HG02642 (cell line): ENCODE measurements at regions not wholly inside any gene's neighbourhood (a gene's known extent, or its start where the extent isn't known, plus 50 kb on each side); places are given as distances from the start of the nearest gene placed in this dataset.
"Not testable (repeated sequence)": the region's sequence is repeated elsewhere in the genome, so short reads cannot be mapped to it uniquely, and the experiment has no call there.

Source experiments
- ATAC-seq: cut with Tn5 transposase; IDR thresholded peaks from one replicate; pipeline ENCODE4 v1.9.1; 2021; ENCODE audit warnings: mild to moderate bottlenecking; ENCODE audit not compliant: unreplicated experiment, poor library complexity

DNA sequence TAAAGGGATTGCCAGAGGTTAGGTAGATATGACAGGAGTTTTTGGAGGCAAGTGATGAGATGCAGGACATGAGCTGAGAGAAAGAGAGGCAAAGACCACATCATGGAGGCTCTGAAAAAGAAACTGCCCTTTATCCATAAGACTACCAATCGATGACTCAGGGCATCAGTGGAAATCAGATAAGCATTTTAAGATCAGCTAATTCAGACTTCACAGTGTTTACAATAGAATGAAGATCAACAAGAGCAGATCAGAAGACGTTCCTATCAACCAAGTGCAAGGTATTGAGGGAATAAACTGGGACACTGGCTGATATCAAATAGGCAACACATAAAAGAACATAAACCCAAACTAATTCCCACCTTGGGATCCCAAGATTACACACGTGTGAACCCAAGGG, 227.2 kb downstream of the SLCO4C1 start:
- ATAC-seq = no peak

- ATAC-seq = no peak
Observed at GRCh38 chr5:102049517-102049916, 246.6 kb downstream of the SLCO4C1 start.

- ATAC-seq = no peak
Observed at GRCh38 chr5:102048940-102049339, 247.1 kb downstream of the SLCO4C1 start.

- ATAC-seq = not testable (repeated sequence)
Observed at GRCh38 chr5:102047073-102047472, 249.0 kb downstream of the SLCO4C1 start.

- ATAC-seq = no peak
Observed at GRCh38 chr5:102040326-102040725, 255.8 kb downstream of the SLCO4C1 start.

DNA sequence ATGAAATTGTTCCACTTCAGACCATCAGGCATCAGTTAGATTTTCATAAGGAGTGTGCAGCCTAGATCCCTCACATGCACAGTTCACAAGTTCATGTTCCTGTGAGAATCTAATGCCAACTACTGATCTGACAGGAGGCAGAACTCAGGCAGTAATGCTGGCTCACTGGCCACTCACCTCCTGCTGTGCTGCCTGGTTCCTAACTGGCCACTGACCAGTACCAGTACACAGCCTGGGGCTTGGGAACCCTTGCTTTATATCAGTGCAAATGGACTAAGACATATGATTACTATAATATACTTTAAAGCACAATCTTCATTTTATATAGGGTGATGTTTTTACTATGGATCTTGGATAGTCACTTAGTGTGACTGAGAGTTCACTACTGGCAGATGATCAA, 259.2 kb downstream of the SLCO4C1 start:
- ATAC-seq = no peak

GRCh38 chr5:102031711-102032110, 264.4 kb downstream of the SLCO4C1 start:
- no peak for ATAC-seq

DNA sequence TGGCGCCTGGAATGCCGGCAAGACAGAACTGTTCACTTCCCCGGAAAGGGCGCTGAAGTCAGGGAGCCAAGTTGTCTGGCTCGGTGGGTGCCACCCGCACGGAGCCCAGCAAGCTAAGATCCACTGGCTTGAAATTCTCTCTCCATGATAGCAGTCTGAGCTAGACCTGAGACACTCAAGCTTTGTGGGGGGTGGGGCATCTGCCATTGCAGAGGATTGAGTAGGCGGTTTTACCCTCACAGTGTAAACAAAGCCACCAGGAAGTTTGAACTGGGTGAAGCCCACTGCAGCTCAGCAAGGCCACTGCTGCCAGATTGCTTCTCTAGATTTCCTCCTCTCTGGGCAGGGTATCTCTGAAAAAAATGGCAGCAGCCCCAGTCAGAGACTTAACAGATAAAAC, 277.4 kb downstream of the SLCO4C1 start:
- ATAC-seq = no peak

- no peak for ATAC-seq
Observed at GRCh38 chr5:102018279-102018678, 277.8 kb downstream of the SLCO4C1 start.

GRCh38 chr5:102014371-102014770, 281.7 kb downstream of the SLCO4C1 start:
- no peak for ATAC-seq

GRCh38 chr5:102010644-102011043, 285.4 kb downstream of the SLCO4C1 start:
- no peak for ATAC-seq

DNA sequence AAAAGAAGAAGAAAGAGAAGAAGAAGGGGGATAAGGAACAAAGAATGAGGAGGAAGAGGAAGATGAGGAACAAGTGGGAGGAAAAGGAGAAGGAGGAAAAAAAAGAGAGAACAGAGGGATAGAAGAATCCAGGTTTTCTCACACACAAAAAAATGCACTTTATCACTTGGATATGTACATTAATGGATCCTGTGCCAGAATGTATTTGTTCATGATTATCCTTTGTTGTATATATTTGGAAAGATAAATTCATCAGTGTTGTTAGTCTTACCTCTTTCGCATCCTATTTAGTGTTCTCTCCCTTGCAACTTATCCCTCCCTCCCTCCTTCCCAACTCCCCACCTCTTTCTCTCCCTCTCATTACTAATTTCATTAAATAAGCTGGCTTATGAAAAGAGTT, 298.8 kb downstream of the SLCO4C1 start:
- ATAC-seq = no peak

GRCh38 chr5:101995585-101995984, 300.5 kb downstream of the SLCO4C1 start:
- no peak for ATAC-seq

DNA sequence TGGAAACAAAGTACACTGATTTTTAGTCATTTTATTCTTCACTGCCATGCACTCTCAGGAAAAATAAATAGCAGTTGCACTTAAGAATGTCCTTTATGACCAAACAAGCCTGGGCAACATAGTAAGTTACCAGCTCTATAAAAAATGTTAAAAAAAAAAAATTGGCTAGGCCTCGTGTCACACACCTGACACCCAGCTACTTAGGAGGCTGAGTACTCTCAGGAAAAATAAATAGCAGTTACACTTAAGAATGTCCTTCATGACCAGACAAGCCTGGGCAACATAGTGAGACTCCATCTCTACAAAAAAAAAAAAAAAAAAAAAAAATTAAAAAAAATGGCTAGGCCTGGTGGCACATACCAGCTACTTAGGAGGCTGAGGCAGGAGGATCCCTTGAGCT, 304.6 kb downstream of the SLCO4C1 start:
- ATAC-seq = no peak

- ATAC-seq = no peak
Observed at GRCh38 chr5:101989659-101990058, 306.4 kb downstream of the SLCO4C1 start.

DNA sequence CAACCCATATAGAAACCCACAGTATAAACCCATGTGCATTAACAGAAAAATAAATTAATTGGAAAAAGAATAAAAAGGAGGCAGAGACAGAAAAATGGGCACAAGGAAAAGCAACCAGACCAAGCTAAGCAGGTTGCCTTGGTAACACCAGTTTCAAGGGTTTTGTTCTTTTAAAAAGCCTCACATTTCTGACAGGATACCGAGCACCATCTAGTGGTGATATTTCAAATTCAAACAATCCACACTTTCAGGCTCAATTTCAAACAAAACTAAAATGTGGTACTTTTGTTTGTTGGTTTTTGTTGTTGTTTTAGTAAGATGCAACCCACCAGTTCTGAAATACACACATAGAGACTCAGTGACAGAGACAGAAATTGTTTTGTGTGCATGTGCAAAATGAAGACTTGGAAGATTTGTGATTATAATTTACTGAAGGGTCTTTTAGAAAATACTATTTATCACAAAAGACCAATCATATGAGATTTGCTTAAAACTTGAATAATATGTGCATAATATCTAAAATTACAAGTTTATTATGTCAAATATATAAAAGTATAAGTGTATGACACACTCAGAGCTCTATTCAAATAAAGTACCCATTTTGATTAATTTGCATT, 318.2 kb downstream of the SLCO4C1 start:
- ATAC-seq = peak; percentile 94

GRCh38 chr5:101976933-101977332, 319.2 kb downstream of the SLCO4C1 start:
- no peak for ATAC-seq

- no peak for ATAC-seq
Observed at GRCh38 chr5:101969742-101970141, 326.3 kb downstream of the SLCO4C1 start.

DNA sequence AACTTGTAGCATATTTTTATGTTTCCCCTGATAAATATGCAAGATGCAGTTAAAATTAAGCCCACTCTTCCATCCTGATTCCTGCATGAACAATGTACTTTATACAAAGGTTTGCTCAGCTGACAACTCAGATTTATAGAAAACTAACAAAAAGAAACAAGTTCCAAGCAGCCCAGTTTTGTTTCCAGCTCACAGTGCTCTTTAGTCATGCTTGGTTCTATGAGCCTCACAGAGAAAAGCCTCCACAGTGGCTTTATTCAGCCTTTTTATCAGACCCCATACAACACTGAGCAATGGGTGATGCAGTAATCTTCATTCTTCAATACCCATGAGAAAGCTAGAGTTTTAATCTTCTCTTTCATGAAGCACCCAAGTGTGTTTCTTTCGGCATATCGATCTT, 329.6 kb downstream of the SLCO4C1 start:
- no peak for ATAC-seq

GRCh38 chr5:101955891-101956290, 340.2 kb downstream of the SLCO4C1 start:
- ATAC-seq = no peak

DNA sequence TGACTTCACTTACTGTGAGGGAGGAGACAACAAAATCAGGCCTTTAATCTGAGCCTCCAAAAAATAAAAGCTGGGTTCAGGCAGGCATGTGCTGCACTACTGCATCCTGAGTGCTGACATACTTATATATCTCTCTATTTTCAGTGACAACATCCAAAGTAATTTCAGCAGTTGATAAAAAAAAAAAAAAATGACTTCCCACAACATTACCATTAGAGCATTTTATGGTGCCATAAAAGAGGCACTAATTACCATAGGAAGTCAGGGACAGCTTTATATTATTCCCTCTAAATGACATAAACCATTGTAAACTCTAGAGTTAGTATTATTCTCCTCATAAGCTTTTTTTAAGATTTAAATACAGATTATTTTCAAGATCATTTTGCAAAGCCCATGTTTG, 346.1 kb downstream of the SLCO4C1 start:
- no peak for ATAC-seq

DNA sequence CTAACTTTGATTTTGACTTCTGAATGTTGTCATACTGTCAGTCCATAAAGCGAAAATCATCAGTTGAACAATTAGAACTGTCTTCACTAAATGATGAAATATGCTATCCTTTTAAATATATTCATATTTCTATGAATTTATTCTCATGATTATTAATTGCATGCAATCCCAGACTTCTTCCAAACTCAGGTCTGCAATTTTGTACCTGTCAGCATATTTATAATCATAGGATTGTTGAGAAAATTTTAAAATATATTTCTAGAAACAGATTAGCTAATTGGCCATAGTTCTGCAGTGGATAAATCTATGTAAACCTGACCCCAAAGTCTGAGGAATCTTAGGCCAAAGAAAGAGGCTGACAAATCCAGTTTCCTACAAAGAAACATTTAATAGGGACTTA, 347.5 kb downstream of the SLCO4C1 start:
- no peak for ATAC-seq

DNA sequence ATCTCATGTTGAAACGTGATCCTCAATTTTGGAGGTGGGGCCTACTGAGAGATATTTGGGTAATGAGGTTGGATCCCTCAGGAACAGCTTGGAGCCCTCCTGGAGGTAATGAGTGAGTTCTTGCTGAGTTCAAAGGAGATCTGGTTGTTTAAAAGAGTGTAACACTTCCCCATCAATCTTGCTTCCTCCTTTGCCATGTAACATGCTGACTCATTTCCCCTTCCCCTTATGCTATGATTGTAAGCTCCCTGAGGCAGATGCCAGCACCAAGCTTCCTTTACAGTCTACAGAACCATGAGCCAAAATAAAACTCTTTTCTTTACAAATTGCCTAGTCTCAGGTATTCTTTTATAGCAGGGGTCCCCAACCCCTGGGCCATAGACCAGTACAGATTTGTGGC, 352.3 kb downstream of the SLCO4C1 start:
- ATAC-seq = no peak
